Uterus (tissue), 3 donors: ENCODE measurements at regions not wholly inside any gene's neighbourhood (a gene's known extent, or its start where the extent isn't known, plus 50 kb on each side); places are given as distances from the start of the nearest gene placed in this dataset.
A peak's percentile ranks its signal among the peaks of the same experiment; 100 is the strongest.

ENCODE experiments used
- DNase-seq, 2 donors: peaks; one replicate each; pipeline ENCODE4 v3.0.0-alpha.2; 2019 to 2020
- H3K27ac ChIP-seq, 2 donors: fragments of 200-600 bp; sonication (generic); 1 replicate in 1 of 2; 2 replicates in 1 of 2; pipeline ENCODE4 v1.5.1; 2016 to 2018
- H3K27me3 ChIP-seq, 2 donors: fragments of 200-600 bp; sonication (generic); one replicate each; pipeline ENCODE4 v1.5.1; 2018 to 2019; ENCODE audit warnings: control low read depth in 1 of 2
- H3K36me3 ChIP-seq, 2 donors: fragments of 200-600 bp; sonication (generic); one replicate each; pipeline ENCODE4 v1.5.1; 2019; ENCODE audit warnings: control low read depth in 1 of 2
- H3K4me1 ChIP-seq, 2 donors: fragments of 200-600 bp; sonication (generic); one replicate each; pipeline ENCODE4 v1.5.1; 2018 to 2019; ENCODE audit warnings: control low read depth in 1 of 2
- H3K4me3 ChIP-seq, 2 donors: fragments of 200-600 bp; sonication (generic); 1 replicate in 1 of 2; 2 replicates in 1 of 2; pipeline ENCODE4 v1.5.1; 2018 to 2019; ENCODE audit warnings: mild to moderate bottlenecking in 1 of 2
- H3K9me3 ChIP-seq, 2 donors: fragments of 200-600 bp; sonication (generic); one replicate each; pipeline ENCODE4 v1.5.1; 2019; ENCODE audit warnings: control low read depth in 1 of 2
- CTCF ChIP-seq, 4 experiments: fragments of 200-600 bp in 2 of 4; fragments of 450-650 bp in 2 of 4; sonication (generic) in 2 of 4; IDR thresholded peaks; one replicate each; pipeline ENCODE4 v1.5.1; 2016 to 2019; ENCODE audit warnings: antibody characterized with exemption in 4 of 4, mild to moderate bottlenecking in 2 of 4, moderate library complexity in 1 of 4
- POLR2A ChIP-seq, 2 donors: fragments of 450-650 bp; IDR thresholded peaks; one replicate each; pipeline ENCODE4 v1.6.1; 2016; ENCODE audit warnings: antibody characterized with exemption in 2 of 2, mild to moderate bottlenecking in 1 of 2, moderate library complexity in 1 of 2
- intact Hi-C: fragments of 100-400 bp; cut with DNase I; formaldehyde crosslinking; loops from one replicate; pipeline ENCODE4 v1.15.1; 2023; ENCODE audit warnings: low total_unique reads
- donor health status: DM: yes; HTN: yes; CAD: no.

GRCh38 chr1:55781944-55782482, 566.8 kb upstream of the USP24 start:
- Histone ChIP-seq H3K27me3 (no peaks in the 10 kb centered on the region), H3K36me3 (no peaks in the 10 kb centered on the region), H3K4me1 (peaks cover 0 to 6% of the 10 kb centered on the region in 2 donors), H3K27ac (no peak overlapping the region), H3K9me3 (no peaks in the 10 kb centered on the region), H3K4me3 (no peak overlapping the region)
- TF ChIP-seq POLR2A (IDR thresholded peaks at IDR 0.05) (no peak), CTCF (IDR thresholded peaks at IDR 0.05) (no peak)
- peak; percentile 37 to 59 for DNase-seq
- intact Hi-C loops: no loop called here

- no peak overlapping the region for H3K4me3 ChIP-seq
- no peak for TF ChIP-seq POLR2A (IDR thresholded peaks at IDR 0.05)
- no peak for TF ChIP-seq CTCF (IDR thresholded peaks at IDR 0.05)
- no peaks in the 10 kb centered on the region for H3K36me3 ChIP-seq
- no peaks in the 10 kb centered on the region for H3K27me3 ChIP-seq
- peaks cover 0 to 6% of the 10 kb centered on the region in 2 donors for H3K4me1 ChIP-seq
- DNase-seq: no peak
- intact Hi-C loops: no loop called here
- H3K9me3 ChIP-seq: no peaks in the 10 kb centered on the region
- H3K27ac ChIP-seq: no peak overlapping the region
Measured at GRCh38 chr1:55781003-55781402, 565.8 kb upstream of the USP24 start.

GRCh38 chr1:55777545-55777944, 562.4 kb upstream of the USP24 start:
- Histone ChIP-seq H3K4me3 (no peak overlapping the region), H3K27me3 (no peaks in the 10 kb centered on the region), H3K27ac (no peak overlapping the region), H3K4me1 (peaks cover 0 to 6% of the 10 kb centered on the region in 2 donors), H3K36me3 (no peaks in the 10 kb centered on the region), H3K9me3 (no peaks in the 10 kb centered on the region)
- intact Hi-C loops: no loop called here
- TF ChIP-seq POLR2A (IDR thresholded peaks at IDR 0.05) (no peak), CTCF (IDR thresholded peaks at IDR 0.05) (no peak)
- no peak for DNase-seq

- H3K4me3 ChIP-seq: no peak overlapping the region
- no peaks in the 10 kb centered on the region for H3K27me3 ChIP-seq
- intact Hi-C loops: no loop called here
- no peak for DNase-seq
- H3K4me1 ChIP-seq: no peaks in the 10 kb centered on the region
- TF ChIP-seq CTCF (IDR thresholded peaks at IDR 0.05) (no peak), POLR2A (IDR thresholded peaks at IDR 0.05) (no peak)
- H3K36me3 ChIP-seq: no peaks in the 10 kb centered on the region
- no peaks in the 10 kb centered on the region for H3K9me3 ChIP-seq
- no peak overlapping the region for H3K27ac ChIP-seq
Measured at GRCh38 chr1:55775007-55775406, 559.8 kb upstream of the USP24 start.

GRCh38 chr1:55774446-55774845, 559.3 kb upstream of the USP24 start:
- Histone ChIP-seq H3K36me3 (no peaks in the 10 kb centered on the region), H3K4me1 (no peaks in the 10 kb centered on the region), H3K9me3 (no peaks in the 10 kb centered on the region), H3K27me3 (no peaks in the 10 kb centered on the region), H3K27ac (no peak overlapping the region), H3K4me3 (no peak overlapping the region)
- no peak for TF ChIP-seq CTCF (IDR thresholded peaks at IDR 0.05)
- TF ChIP-seq POLR2A (IDR thresholded peaks at IDR 0.05): no peak
- no peak for DNase-seq
- intact Hi-C loops: no loop called here
